H1 (cell line): ENCODE measurements at regions not wholly inside any gene's neighbourhood (a gene's known extent, or its start where the extent isn't known, plus 50 kb on each side); places are given as distances from the start of the nearest gene placed in this dataset.

ENCODE experiments used
- CTCF ChIA-PET: fragments of 300-600 bp; sonication (Branson Sonifier 250); formaldehyde crosslinking; loops from one replicate; lab custom pipeline; 2021; ENCODE audit not compliant: partially characterized antibody; lab: Charles Lee
- POLR2A ChIA-PET: fragments of 300-600 bp; sonication (Branson Sonifier 250); formaldehyde crosslinking; loops from one replicate; lab custom pipeline; 2021; ENCODE audit warnings: inconsistent platforms; ENCODE audit not compliant: partially characterized antibody; lab: Charles Lee
- DNase-seq, 2 experiments: peaks; one replicate each; pipeline versions ENCODE4 v3.0.0 to v3.0.0-alpha.2; 2010 to 2022; ENCODE audit warnings: low spot score in 2 of 2, low read depth in 1 of 2, mixed read lengths in 1 of 2
- FAIRE-seq: peaks from 2 replicates; lab custom pipeline; 2011; peaks lifted over from hg19 to GRCh38; lab: Jason Lieb, UNC
- H2AFZ ChIP-seq: 2 replicates; pipeline ENCODE4 v1.8.1; 2012; ENCODE audit warnings: low read length, inconsistent platforms
- H2AK5ac ChIP-seq: 2 replicates; pipeline ENCODE4 v1.6.1; 2013; ENCODE audit warnings: low read depth, low read length
- H2BK120ac ChIP-seq: replicated peaks from 2 replicates; pipeline ENCODE3; 2013; ENCODE audit warnings: low read depth, low read length, inconsistent platforms
- H2BK12ac ChIP-seq: 2 replicates; pipeline ENCODE4 v1.6.1; 2013; ENCODE audit warnings: low read depth, low read length
- H2BK15ac ChIP-seq: 2 replicates; pipeline ENCODE4 v1.6.1; 2013; ENCODE audit warnings: low read length
- H2BK20ac ChIP-seq: 2 replicates; pipeline ENCODE4 v1.6.1; 2013; ENCODE audit warnings: low read length
- H2BK5ac ChIP-seq: 2 replicates; pipeline ENCODE4 v1.6.1; 2013; ENCODE audit warnings: low read depth, low read length
- H3K14ac ChIP-seq: 2 replicates; pipeline ENCODE4 v1.6.1; 2013; ENCODE audit warnings: inconsistent platforms; ENCODE audit not compliant: insufficient read length
- H3K18ac ChIP-seq: 2 replicates; pipeline ENCODE4 v1.6.1; 2013; ENCODE audit warnings: low read length; ENCODE audit errors: extremely low read depth
- H3K23ac ChIP-seq: 2 replicates; pipeline ENCODE4 v1.6.1; 2013; ENCODE audit warnings: inconsistent platforms; ENCODE audit not compliant: insufficient read length
- H3K23me2 ChIP-seq: 2 replicates; pipeline ENCODE4 v1.6.1; 2013; ENCODE audit warnings: low read depth, low read length
- H3K27ac ChIP-seq: 2 replicates; pipeline ENCODE4 v1.6.1; 2011; ENCODE audit warnings: low read depth, low read length, inconsistent platforms
- H3K27me3 ChIP-seq, 4 experiments: replicated peaks in 1 of 4; 1 replicate in 1 of 4; 2 replicates in 3 of 4; pipeline versions ENCODE4 v1.6.1 to v1.8.1; 2011 to 2013; ENCODE audit warnings: low read length in 3 of 4, mild to moderate bottlenecking in 3 of 4, inconsistent platforms in 2 of 4, mixed read lengths in 2 of 4, moderate library complexity in 1 of 4; ENCODE audit not compliant: control insufficient read depth in 3 of 4, insufficient read depth in 3 of 4; ENCODE audit errors: extremely low read depth in 1 of 4
- H3K36me3 ChIP-seq, 4 experiments: 2 replicates each; pipeline versions ENCODE4 v1.6.1 to v1.8.1; 2011 to 2013; ENCODE audit warnings: mild to moderate bottlenecking in 4 of 4, low read length in 3 of 4, moderate library complexity in 2 of 4, control low read depth in 1 of 4, inconsistent platforms in 1 of 4; ENCODE audit not compliant: insufficient read depth in 4 of 4, control insufficient read depth in 2 of 4
- H3K4ac ChIP-seq: replicated peaks from 2 replicates; pipeline ENCODE3; 2013; ENCODE audit warnings: low read length, low read depth, mixed read lengths, inconsistent platforms; ENCODE audit not compliant: insufficient read length
- H3K4me1 ChIP-seq, 4 experiments: replicated peaks in 1 of 4; 1 replicate in 1 of 4; 2 replicates in 3 of 4; pipeline versions ENCODE4 v1.6.1 to v1.8.1; 2011 to 2013; ENCODE audit warnings: low read length in 3 of 4, inconsistent platforms in 2 of 4, mixed read lengths in 1 of 4; ENCODE audit not compliant: insufficient read depth in 4 of 4, control insufficient read depth in 3 of 4
- H3K4me2 ChIP-seq, 2 experiments: 2 replicates each; pipeline versions ENCODE4 v1.6.1 to v1.8.1; 2011 to 2013; ENCODE audit warnings: low read depth in 2 of 2, low read length in 2 of 2, control low read depth in 1 of 2, inconsistent platforms in 1 of 2, mild to moderate bottlenecking in 1 of 2; ENCODE audit not compliant: insufficient read depth in 1 of 2
- H3K4me3 ChIP-seq, 4 experiments: fragments of 200-600, 300-600 bp in 1 of 4; sonication (generic), shearing (Covaris generic), sonication (Bioruptor Twin) in 1 of 4; 2 replicates each; pipeline versions ENCODE4 v1.5.1 to v1.8.1; 2011 to 2016; ENCODE audit warnings: low read length in 4 of 4, low read depth in 3 of 4, control low read depth in 2 of 4, inconsistent platforms in 2 of 4, mild to moderate bottlenecking in 2 of 4, mixed read lengths in 1 of 4, moderate library complexity in 1 of 4; ENCODE audit not compliant: insufficient read depth in 2 of 4; ENCODE audit errors: extremely low read depth in 1 of 4
- H3K56ac ChIP-seq: replicated peaks from 2 replicates; pipeline ENCODE3; 2013; ENCODE audit warnings: low read depth, mild to moderate bottlenecking, mixed read lengths, low read length, inconsistent platforms; ENCODE audit not compliant: insufficient read length
- H3K79me1 ChIP-seq: 2 replicates; pipeline ENCODE4 v1.6.1; 2013; ENCODE audit warnings: low read depth, low read length, control low read depth
- H3K79me2 ChIP-seq, 2 experiments: 2 replicates each; pipeline versions ENCODE4 v1.6.1 to v1.8.1; 2012 to 2013; ENCODE audit warnings: low read length in 2 of 2, mild to moderate bottlenecking in 2 of 2, inconsistent platforms in 1 of 2; ENCODE audit not compliant: insufficient read depth in 2 of 2, control insufficient read depth in 1 of 2
- H3K9ac ChIP-seq, 4 experiments: replicated peaks in 1 of 4; 1 replicate in 1 of 4; 2 replicates in 3 of 4; pipeline versions ENCODE4 v1.6.1 to v1.8.1; 2011 to 2013; ENCODE audit warnings: low read depth in 3 of 4, low read length in 3 of 4, control low read depth in 2 of 4, mild to moderate bottlenecking in 2 of 4, moderate library complexity in 2 of 4, inconsistent platforms in 1 of 4; ENCODE audit errors: extremely low read depth in 1 of 4
- H3K9me3 ChIP-seq, 2 experiments: 2 replicates each; pipeline versions ENCODE4 v1.6.1 to v1.8.1; 2012 to 2013; ENCODE audit warnings: mild to moderate bottlenecking in 2 of 2, moderate library complexity in 2 of 2, control low read depth in 1 of 2, inconsistent platforms in 1 of 2, low read depth in 1 of 2, low read length in 1 of 2, mixed read lengths in 1 of 2; ENCODE audit not compliant: insufficient read depth in 2 of 2
- H4K20me1 ChIP-seq, 2 experiments: replicated peaks in 1 of 2; 2 replicates each; pipeline versions ENCODE3 to v1.8.1; 2011 to 2013; ENCODE audit warnings: inconsistent platforms in 2 of 2, low read length in 2 of 2, mild to moderate bottlenecking in 1 of 2; ENCODE audit not compliant: insufficient read depth in 2 of 2, control insufficient read depth in 1 of 2
- H4K5ac ChIP-seq: 2 replicates; pipeline ENCODE4 v1.6.1; 2013; ENCODE audit warnings: low read length, low read depth, mixed read lengths, inconsistent platforms; ENCODE audit not compliant: insufficient read length
- H4K8ac ChIP-seq: 2 replicates; pipeline ENCODE4 v1.8.0; 2013; ENCODE audit warnings: mild to moderate bottlenecking, moderate library complexity, low read length, inconsistent platforms; ENCODE audit not compliant: insufficient read depth; ENCODE audit errors: extremely low read depth
- H4K91ac ChIP-seq: replicated peaks from 2 replicates; pipeline ENCODE3; 2013; ENCODE audit warnings: low read length, mixed read lengths, inconsistent platforms; ENCODE audit not compliant: insufficient read length
- ATF2 ChIP-seq: IDR thresholded peaks from 2 replicates; pipeline ENCODE4 v1.6.1; 2012; ENCODE audit warnings: low read length, inconsistent platforms
- CTCF ChIP-seq, 3 experiments: IDR thresholded peaks; 1 replicate in 2 of 3; 2 replicates in 1 of 3; pipeline versions ENCODE4 v1.5.1 to v1.6.1; 2011; ENCODE audit warnings: low read length in 3 of 3, mild to moderate bottlenecking in 3 of 3, inconsistent platforms in 2 of 3, low read depth in 1 of 3, moderate library complexity in 1 of 3; ENCODE audit not compliant: insufficient read depth in 1 of 3; ENCODE audit errors: control extremely low read depth in 1 of 3
- RAD21 ChIP-seq, 2 experiments: IDR thresholded peaks in 1 of 2; conservative IDR thresholded peaks in 1 of 2; 2 replicates each; pipeline ENCODE4 v1.6.1; 2011; ENCODE audit warnings: low read depth in 2 of 2, low read length in 2 of 2, improper control_type of control experiment in 1 of 2, inconsistent platforms in 1 of 2, mild to moderate bottlenecking in 1 of 2, moderate library complexity in 1 of 2
- WGBS, 2 experiments: shearing (Covaris generic) in 1 of 2; methylation state at CpG; one replicate each; pipeline versions ENCODE4 v1.1.6 to v1.1.7; 2013 to 2015; ENCODE audit warnings: low lambda C conversion rate in 2 of 2, mixed read lengths in 2 of 2, inconsistent platforms in 1 of 2, low coverage in 1 of 2, missing lambda C conversion rate in 1 of 2; ENCODE audit not compliant: insufficient replicate concordance in 2 of 2, insufficient coverage in 1 of 2, insufficient read length in 1 of 2; ENCODE audit errors: extremely low coverage in 1 of 2, missing lambda C conversion rate in 1 of 2; 5-methylcytosine and 5-hydroxymethylcytosine counted together

GRCh38 chr4:134695433-134695832 is 493.8 kb upstream of the PABPC4L start:
- Histone ChIP-seq H3K79me2 (no peaks in the 10 kb centered on the region), H4K91ac (no peak overlapping the region), H3K18ac (no peak overlapping the region), H4K20me1 (no peaks in the 10 kb centered on the region), H3K23me2 (no peaks in the 10 kb centered on the region), H4K5ac (no peak overlapping the region), H3K9ac (no peak overlapping the region), H3K4me2 (no peak overlapping the region), H2AK5ac (no peak overlapping the region), H3K56ac (no peak overlapping the region), H2BK120ac (no peak overlapping the region), H3K36me3 (peaks cover 0 to 18% (median 2%) of the 10 kb centered on the region in 4 experiments; a peak in 4 of 8 replicates), H3K4me3 (no peak overlapping the region), H3K27ac (no peak overlapping the region), H3K79me1 (no peaks in the 10 kb centered on the region), H2BK12ac (no peak overlapping the region), H3K14ac (no peak overlapping the region), H3K4me1 (no peaks in the 10 kb centered on the region), H3K4ac (no peak overlapping the region), H3K9me3 (peaks cover 15 to 16% of the 10 kb centered on the region in 2 experiments), H4K8ac (no peak overlapping the region), H3K27me3 (no peaks in the 10 kb centered on the region), H2BK5ac (no peak overlapping the region), H2BK20ac (no peak overlapping the region), H2AFZ (no peak overlapping the region), H3K23ac (no peak overlapping the region), H2BK15ac (no peak overlapping the region)
- TF ChIP-seq CTCF (IDR thresholded peaks at IDR 0.05; ENCODE audit: control extremely low read depth in 1 of 3, insufficient read depth in 1 of 3, low read depth in 1 of 3, low read length in 3 of 3) (peak in 1 of 3 experiments; percentile 5; a peak in 1 of 4 replicates), ATF2 (no peak), RAD21 (IDR thresholded peaks at IDR 0.05 in 1 of 2, conservative IDR thresholded peaks at IDR 0.05 in 1 of 2; ENCODE audit: low read depth in 2 of 2, low read length in 2 of 2) (peak in 1 of 2 experiments; percentile 12; a peak in 1 of 4 replicates)
- FAIRE-seq (no peak), DNase-seq (no peak)
- 89% methylated on average over 1 of the region's 1 CpG; no CpG with 5 or more reads in 1 of the 2 experiments for WGBS, 2 experiments
- CTCF ChIA-PET, result interaction anchor here (0.7 to 1.6 kb wide), 3 partner anchors 8 to 165 kb away, joined by 3 to 5 read pairs (median 4); no protein-coding TSS in a partner anchor
- POLR2A ChIA-PET, result no interaction called here
